Panc1 (cell line): ENCODE measurements at regions not wholly inside any gene's neighbourhood (a gene's known extent, or its start where the extent isn't known, plus 50 kb on each side); places are given as distances from the start of the nearest gene placed in this dataset.
A peak's percentile ranks its signal among the peaks of the same experiment; 100 is the strongest.

Experiments
- ATAC-seq: fragments of 200-7000 bp; cut with Tn5 transposase; 2 replicates; pipeline ENCODE4 v1.9.1; 2020; ENCODE audit warnings: mild to moderate bottlenecking, moderate library complexity
- BruUV-seq: library from RNA; stranded (reverse); fragments of 400-500 nt; replicated peaks from 2 replicates; lab custom pipeline; 2021; lab: Mats Ljungman, UMichigan
- CTCF ChIA-PET: fragments of 300-600 bp; sonication (Branson Sonifier 250); formaldehyde crosslinking; loops from one replicate; lab custom pipeline; 2022; ENCODE audit warnings: antibody characterized with exemption; lab: Charles Lee
- POLR2A ChIA-PET: fragments of 300-600 bp; sonication (Branson Sonifier 250); formaldehyde crosslinking; loops from one replicate; lab custom pipeline; 2022; ENCODE audit warnings: antibody characterized with exemption; lab: Charles Lee
- DNase-seq: peaks from one replicate; pipeline ENCODE4 v3.0.0-alpha.2; 2010; ENCODE audit warnings: low read depth, low spot score
- H3K27ac ChIP-seq: 2 replicates; pipeline ENCODE4 v1.5.1; 2011; ENCODE audit warnings: mild to moderate bottlenecking, low read length, inconsistent platforms
- H3K27me3 ChIP-seq: fragments of 200-500 bp; sonication (Bioruptor generic); 2 replicates; pipeline ENCODE4 v1.6.0; 2014; ENCODE audit warnings: low read length, inconsistent platforms; ENCODE audit not compliant: control insufficient read depth, insufficient read depth
- H3K36me3 ChIP-seq: fragments of 200-500 bp; sonication (Bioruptor generic); 2 replicates; pipeline ENCODE4 v1.5.1; 2014; ENCODE audit warnings: inconsistent platforms, mild to moderate bottlenecking, low read length, moderate library complexity; ENCODE audit not compliant: control insufficient read depth, insufficient read depth
- H3K4me1 ChIP-seq: 2 replicates; pipeline ENCODE4 v1.5.1; 2011; ENCODE audit warnings: inconsistent platforms, mild to moderate bottlenecking, low read length, moderate library complexity; ENCODE audit not compliant: control insufficient read depth, insufficient read depth
- H3K4me3 ChIP-seq, 2 experiments: 2 replicates each; pipeline ENCODE4 v1.5.1; 2011 to 2012; ENCODE audit warnings: low read depth in 2 of 2, low read length in 2 of 2, mild to moderate bottlenecking in 2 of 2, inconsistent platforms in 1 of 2, moderate library complexity in 1 of 2
- H3K9me3 ChIP-seq: fragments of 200-500 bp; sonication (Bioruptor generic); 2 replicates; pipeline ENCODE4 v1.5.1; 2014; ENCODE audit warnings: low read depth, mild to moderate bottlenecking, inconsistent platforms, low read length, moderate library complexity; ENCODE audit not compliant: control insufficient read depth, insufficient read depth
- POLR2AphosphoS5 ChIP-seq: IDR thresholded peaks from 2 replicates; pipeline ENCODE4 v1.6.1; 2012; ENCODE audit warnings: mild to moderate bottlenecking, low read depth, low read length, moderate library complexity
- SIN3A ChIP-seq: IDR thresholded peaks from 2 replicates; pipeline ENCODE4 v1.6.1; 2012; ENCODE audit warnings: low read depth, mild to moderate bottlenecking, low read length, moderate library complexity, borderline replicate concordance; ENCODE audit not compliant: insufficient read depth
- TCF7L2 ChIP-seq: IDR thresholded peaks from 2 replicates; pipeline ENCODE4 v1.6.1; 2011; ENCODE audit warnings: mild to moderate bottlenecking, low read depth, low read length, inconsistent platforms
- in situ Hi-C: cut with HindIII; loops from 2 replicates; pipeline ENCODE4 v1.10.0; 2016; ENCODE audit warnings: low sequenced_read_pairs, low pct_unique_long_range_greater_than_20kb
- intact Hi-C: fragments of 100-400 bp; cut with micrococcal nuclease; formaldehyde crosslinking; loops from one replicate; pipeline ENCODE4 v1.10.0; 2022; ENCODE audit not compliant: unreplicated experiment
- TF ChIP-seq, protein P1 (sequence below), 2 experiments: IDR thresholded peaks; 2 replicates each; pipeline ENCODE4 v1.6.1; 2011 to 2012; ENCODE audit warnings: low read depth in 2 of 2, control low read depth in 1 of 2, low read length in 1 of 2, mild to moderate bottlenecking in 1 of 2, moderate library complexity in 1 of 2; ENCODE audit not compliant: insufficient read depth in 1 of 2
- TF ChIP-seq, protein P2 (sequence below): fragments of 450-650 bp; IDR thresholded peaks from 2 replicates; pipeline ENCODE4 v1.5.1; 2017; ENCODE audit warnings: mild to moderate bottlenecking

DNA sequence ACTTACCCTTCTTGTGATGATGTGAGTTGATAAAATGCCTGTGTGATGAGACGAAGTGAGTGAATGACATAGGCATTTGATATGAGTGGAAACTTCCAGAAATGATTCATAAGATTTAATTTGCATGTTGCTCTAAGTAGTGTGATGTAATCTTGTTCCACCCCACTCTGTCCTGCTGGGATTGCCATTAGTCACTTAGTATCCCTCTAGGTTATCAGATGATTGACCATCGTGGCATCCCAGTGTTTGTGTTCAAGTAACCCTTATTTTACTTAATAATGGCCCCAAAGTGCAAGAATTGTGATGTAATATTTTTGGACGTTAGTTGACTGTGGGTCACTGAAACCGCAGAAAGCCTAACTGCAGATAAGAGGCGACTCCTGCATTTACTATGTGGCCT, 214.4 kb upstream of the DIO2 start:
- no TSS peak for BruUV-seq
- Histone ChIP-seq H3K4me1 (no peaks in the 10 kb centered on the region), H3K27ac (no peak overlapping the region), H3K9me3 (no peaks in the 10 kb centered on the region), H3K36me3 (no peaks in the 10 kb centered on the region), H3K4me3 (no peak overlapping the region), H3K27me3 (no peaks in the 10 kb centered on the region)
- intact Hi-C loops (no loop called here), in situ Hi-C loops (no loop called here)
- ChIA-PET POLR2A (no interaction called here), CTCF (no interaction called here)
- DNase-seq, result peak; percentile 24
- TF ChIP-seq, protein P1, sequence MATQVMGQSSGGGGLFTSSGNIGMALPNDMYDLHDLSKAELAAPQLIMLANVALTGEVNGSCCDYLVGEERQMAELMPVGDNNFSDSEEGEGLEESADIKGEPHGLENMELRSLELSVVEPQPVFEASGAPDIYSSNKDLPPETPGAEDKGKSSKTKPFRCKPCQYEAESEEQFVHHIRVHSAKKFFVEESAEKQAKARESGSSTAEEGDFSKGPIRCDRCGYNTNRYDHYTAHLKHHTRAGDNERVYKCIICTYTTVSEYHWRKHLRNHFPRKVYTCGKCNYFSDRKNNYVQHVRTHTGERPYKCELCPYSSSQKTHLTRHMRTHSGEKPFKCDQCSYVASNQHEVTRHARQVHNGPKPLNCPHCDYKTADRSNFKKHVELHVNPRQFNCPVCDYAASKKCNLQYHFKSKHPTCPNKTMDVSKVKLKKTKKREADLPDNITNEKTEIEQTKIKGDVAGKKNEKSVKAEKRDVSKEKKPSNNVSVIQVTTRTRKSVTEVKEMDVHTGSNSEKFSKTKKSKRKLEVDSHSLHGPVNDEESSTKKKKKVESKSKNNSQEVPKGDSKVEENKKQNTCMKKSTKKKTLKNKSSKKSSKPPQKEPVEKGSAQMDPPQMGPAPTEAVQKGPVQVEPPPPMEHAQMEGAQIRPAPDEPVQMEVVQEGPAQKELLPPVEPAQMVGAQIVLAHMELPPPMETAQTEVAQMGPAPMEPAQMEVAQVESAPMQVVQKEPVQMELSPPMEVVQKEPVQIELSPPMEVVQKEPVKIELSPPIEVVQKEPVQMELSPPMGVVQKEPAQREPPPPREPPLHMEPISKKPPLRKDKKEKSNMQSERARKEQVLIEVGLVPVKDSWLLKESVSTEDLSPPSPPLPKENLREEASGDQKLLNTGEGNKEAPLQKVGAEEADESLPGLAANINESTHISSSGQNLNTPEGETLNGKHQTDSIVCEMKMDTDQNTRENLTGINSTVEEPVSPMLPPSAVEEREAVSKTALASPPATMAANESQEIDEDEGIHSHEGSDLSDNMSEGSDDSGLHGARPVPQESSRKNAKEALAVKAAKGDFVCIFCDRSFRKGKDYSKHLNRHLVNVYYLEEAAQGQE (IDR thresholded peaks at IDR 0.05; ENCODE audit: insufficient read depth in 1 of 2, low read depth in 2 of 2, low read length in 1 of 2), result no peak
- peak; percentile 75 for ATAC-seq

DNA sequence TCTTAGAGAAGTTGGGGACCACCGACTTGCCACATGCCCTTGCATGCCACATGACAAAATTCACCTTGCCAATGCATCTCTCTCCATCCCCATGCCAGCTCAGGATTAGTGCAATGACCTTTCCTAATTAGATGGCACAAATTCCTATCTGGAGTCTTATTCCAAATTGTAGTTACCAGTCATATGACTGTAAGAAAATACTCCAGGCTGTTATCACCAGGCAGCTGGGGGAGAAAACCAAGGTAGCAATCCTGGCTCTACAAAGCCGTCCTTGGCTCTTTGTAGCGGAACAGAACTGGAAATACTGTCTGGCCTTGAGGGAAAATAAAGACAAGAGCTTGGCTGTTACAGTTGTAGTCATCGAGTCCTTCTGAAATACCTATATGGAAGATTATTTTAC, 208.5 kb upstream of the DIO2 start:
- Histone ChIP-seq H3K27me3 (no peaks in the 10 kb centered on the region), H3K27ac (no peak overlapping the region), H3K36me3 (no peaks in the 10 kb centered on the region), H3K4me3 (no peak overlapping the region), H3K9me3 (no peaks in the 10 kb centered on the region), H3K4me1 (no peaks in the 10 kb centered on the region)
- no peak for DNase-seq
- ATAC-seq, result no peak
- intact Hi-C loops (no loop called here), in situ Hi-C loops (no loop called here)
- CTCF ChIA-PET, result no interaction called here
- POLR2A ChIA-PET, result no interaction called here
- no TSS peak for BruUV-seq
- TF ChIP-seq POLR2AphosphoS5, result no peak
- TF ChIP-seq SIN3A, result no peak
- TF ChIP-seq, protein P1 (IDR thresholded peaks at IDR 0.05; ENCODE audit: insufficient read depth in 1 of 2, low read depth in 2 of 2, low read length in 1 of 2), result no peak
- TF ChIP-seq, protein P2, sequence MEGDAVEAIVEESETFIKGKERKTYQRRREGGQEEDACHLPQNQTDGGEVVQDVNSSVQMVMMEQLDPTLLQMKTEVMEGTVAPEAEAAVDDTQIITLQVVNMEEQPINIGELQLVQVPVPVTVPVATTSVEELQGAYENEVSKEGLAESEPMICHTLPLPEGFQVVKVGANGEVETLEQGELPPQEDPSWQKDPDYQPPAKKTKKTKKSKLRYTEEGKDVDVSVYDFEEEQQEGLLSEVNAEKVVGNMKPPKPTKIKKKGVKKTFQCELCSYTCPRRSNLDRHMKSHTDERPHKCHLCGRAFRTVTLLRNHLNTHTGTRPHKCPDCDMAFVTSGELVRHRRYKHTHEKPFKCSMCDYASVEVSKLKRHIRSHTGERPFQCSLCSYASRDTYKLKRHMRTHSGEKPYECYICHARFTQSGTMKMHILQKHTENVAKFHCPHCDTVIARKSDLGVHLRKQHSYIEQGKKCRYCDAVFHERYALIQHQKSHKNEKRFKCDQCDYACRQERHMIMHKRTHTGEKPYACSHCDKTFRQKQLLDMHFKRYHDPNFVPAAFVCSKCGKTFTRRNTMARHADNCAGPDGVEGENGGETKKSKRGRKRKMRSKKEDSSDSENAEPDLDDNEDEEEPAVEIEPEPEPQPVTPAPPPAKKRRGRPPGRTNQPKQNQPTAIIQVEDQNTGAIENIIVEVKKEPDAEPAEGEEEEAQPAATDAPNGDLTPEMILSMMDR, result no peak
- no peak for TF ChIP-seq TCF7L2
